ENCODE measurements at regions not wholly inside any gene's neighbourhood (a gene's known extent, or its start where the extent isn't known, plus 50 kb on each side); places are given as distances from the start of the nearest gene placed in this dataset.

DNA sequence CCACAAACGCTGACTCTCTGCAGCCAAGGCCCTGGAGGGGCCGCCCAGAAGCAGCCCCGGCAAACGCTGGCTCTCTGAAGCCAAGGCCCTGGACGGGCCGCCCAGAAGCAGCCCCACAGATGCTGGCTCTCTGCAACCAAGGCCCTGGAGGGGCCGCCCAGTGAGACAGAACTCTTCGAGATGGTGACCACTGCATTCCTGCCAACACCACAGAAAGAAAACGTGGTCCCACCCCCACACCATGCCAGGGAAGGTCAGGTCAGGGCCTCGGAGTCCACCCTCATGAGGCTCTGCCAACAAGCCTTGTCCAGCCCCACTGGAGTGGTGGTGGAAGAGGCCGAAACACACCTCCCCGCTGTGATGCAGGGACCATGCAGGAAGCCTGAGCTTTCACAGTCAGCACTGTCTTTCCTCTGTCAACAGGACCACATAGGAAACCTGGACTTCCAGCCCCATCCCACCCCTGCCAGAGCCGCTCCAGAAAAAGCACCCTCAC, 97.5 kb downstream of the DLL1 start:
- TF ChIP-seq POLR2A (IDR thresholded peaks at IDR 0.05) (no peak), POLR2AphosphoS5 (IDR thresholded peaks at IDR 0.05) (no peak)
- TF ChIP-seq, protein P1, sequence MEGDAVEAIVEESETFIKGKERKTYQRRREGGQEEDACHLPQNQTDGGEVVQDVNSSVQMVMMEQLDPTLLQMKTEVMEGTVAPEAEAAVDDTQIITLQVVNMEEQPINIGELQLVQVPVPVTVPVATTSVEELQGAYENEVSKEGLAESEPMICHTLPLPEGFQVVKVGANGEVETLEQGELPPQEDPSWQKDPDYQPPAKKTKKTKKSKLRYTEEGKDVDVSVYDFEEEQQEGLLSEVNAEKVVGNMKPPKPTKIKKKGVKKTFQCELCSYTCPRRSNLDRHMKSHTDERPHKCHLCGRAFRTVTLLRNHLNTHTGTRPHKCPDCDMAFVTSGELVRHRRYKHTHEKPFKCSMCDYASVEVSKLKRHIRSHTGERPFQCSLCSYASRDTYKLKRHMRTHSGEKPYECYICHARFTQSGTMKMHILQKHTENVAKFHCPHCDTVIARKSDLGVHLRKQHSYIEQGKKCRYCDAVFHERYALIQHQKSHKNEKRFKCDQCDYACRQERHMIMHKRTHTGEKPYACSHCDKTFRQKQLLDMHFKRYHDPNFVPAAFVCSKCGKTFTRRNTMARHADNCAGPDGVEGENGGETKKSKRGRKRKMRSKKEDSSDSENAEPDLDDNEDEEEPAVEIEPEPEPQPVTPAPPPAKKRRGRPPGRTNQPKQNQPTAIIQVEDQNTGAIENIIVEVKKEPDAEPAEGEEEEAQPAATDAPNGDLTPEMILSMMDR (IDR thresholded peaks at IDR 0.05): no peak

All from upper lobe of left lung (tissue), 4 donors.